ENCODE measurements at regions not wholly inside any gene's neighbourhood (a gene's known extent, or its start where the extent isn't known, plus 50 kb on each side); places are given as distances from the start of the nearest gene placed in this dataset.

GRCh38 chr15:93182703-93183205 is 93.7 kb upstream of the RGMA start:
- no peak for TF ChIP-seq SMAD5 (IDR thresholded peaks at IDR 0.05; ENCODE audit: low read depth)
- TF ChIP-seq HDAC2 (IDR thresholded peaks at IDR 0.05), result no peak
- no peak for TF ChIP-seq WRNIP1 (IDR thresholded peaks at IDR 0.05; ENCODE audit: borderline replicate concordance, low read depth, low read length)
- TF ChIP-seq CTCF (IDR thresholded peaks at IDR 0.05 in 2 of 3, conservative IDR thresholded peaks at IDR 0.05 in 1 of 3; ENCODE audit: control insufficient read depth in 2 of 3, extremely low read depth in 1 of 3, insufficient read depth in 1 of 3, low read depth in 3 of 3, low read length in 3 of 3), result no peak
- TF ChIP-seq CHD1 (IDR thresholded peaks at IDR 0.05; ENCODE audit: low read depth, low read length), result no peak
- TF ChIP-seq HDAC6 (IDR thresholded peaks at IDR 0.05; ENCODE audit: unreplicated experiment), result no peak
- TF ChIP-seq KAT2A (conservative IDR thresholded peaks at IDR 0.05; ENCODE audit: control insufficient read depth, low read depth, low read length), result no peak
- no peak for TF ChIP-seq ZZZ3 (IDR thresholded peaks at IDR 0.05; ENCODE audit: control insufficient read depth, insufficient read length, low read depth)
- TF ChIP-seq POLR2AphosphoS5 (IDR thresholded peaks at IDR 0.05; ENCODE audit: low read length), result no peak
- TF ChIP-seq MTA3 (IDR thresholded peaks at IDR 0.05; ENCODE audit: borderline replicate concordance, low read length), result no peak
- TF ChIP-seq RCOR1 (conservative IDR thresholded peaks at IDR 0.05; ENCODE audit: low read depth, low read length), result no peak

Measured in GM12878 (cell line).